Panc1 (cell line): ENCODE measurements at regions not wholly inside any gene's neighbourhood (a gene's known extent, or its start where the extent isn't known, plus 50 kb on each side); places are given as distances from the start of the nearest gene placed in this dataset.

ENCODE experiments used
- CTCF ChIP-seq: fragments of 450-650 bp; IDR thresholded peaks from 2 replicates; pipeline ENCODE4 v1.5.1; 2017; ENCODE audit warnings: mild to moderate bottlenecking
- POLR2AphosphoS5 ChIP-seq: IDR thresholded peaks from 2 replicates; pipeline ENCODE4 v1.6.1; 2012; ENCODE audit warnings: mild to moderate bottlenecking, low read depth, low read length, moderate library complexity

GRCh38 chr9:17870722-17871121 lies 291.9 kb downstream of the SH3GL2 start:
- TF ChIP-seq POLR2AphosphoS5 (no peak), CTCF (no peak)
